C1 segment of cervical spinal cord (tissue), 14 donors: ENCODE measurements at regions not wholly inside any gene's neighbourhood (a gene's known extent, or its start where the extent isn't known, plus 50 kb on each side); places are given as distances from the start of the nearest gene placed in this dataset.

Source experiments
- DNase-seq, 14 donors: peaks; one replicate each; lab custom pipeline; 2025; lab: John Stamatoyannopoulos, UW

- DNase-seq = no peak
Observed at GRCh38 chr4:130591091-130591490, 1495.1 kb downstream of the C4orf33 start.

GRCh38 chr4:130600706-130601105, 1504.8 kb downstream of the C4orf33 start:
- DNase-seq = no peak

GRCh38 chr4:130603043-130603442, 1507.1 kb downstream of the C4orf33 start:
- no peak for DNase-seq

GRCh38 chr4:130608121-130608520, 1512.2 kb downstream of the C4orf33 start:
- DNase-seq = no peak

GRCh38 chr4:130628531-130628930, 1532.6 kb downstream of the C4orf33 start:
- DNase-seq = no peak

- DNase-seq = no peak
Observed at GRCh38 chr4:130632731-130633604, 1537.0 kb downstream of the C4orf33 start.

- no peak for DNase-seq
Observed at GRCh38 chr4:130636486-130636885, 1540.5 kb downstream of the C4orf33 start.

- DNase-seq = no peak
Observed at GRCh38 chr4:130640592-130640991, 1544.6 kb downstream of the C4orf33 start.

GRCh38 chr4:130646886-130647285, 1550.9 kb downstream of the C4orf33 start:
- DNase-seq = no peak

- no peak for DNase-seq
Observed at GRCh38 chr4:130648570-130648969, 1552.6 kb downstream of the C4orf33 start.

GRCh38 chr4:130653842-130654241, 1557.9 kb downstream of the C4orf33 start:
- no peak for DNase-seq

- DNase-seq = no peak
Observed at GRCh38 chr4:130659320-130659719, 1563.4 kb downstream of the C4orf33 start.

- no peak for DNase-seq
Observed at GRCh38 chr4:130668859-130669258, 1572.9 kb downstream of the C4orf33 start.

GRCh38 chr4:130675266-130675665, 1579.3 kb downstream of the C4orf33 start:
- no peak for DNase-seq

GRCh38 chr4:130689181-130689580, 1593.2 kb downstream of the C4orf33 start:
- no peak for DNase-seq

- DNase-seq = no peak
Observed at GRCh38 chr4:130698251-130698650, 1602.3 kb downstream of the C4orf33 start.

GRCh38 chr4:130699004-130699403, 1603.1 kb downstream of the C4orf33 start:
- no peak for DNase-seq

GRCh38 chr4:130703211-130703935, 1607.4 kb downstream of the C4orf33 start:
- DNase-seq = no peak

- no peak for DNase-seq
Observed at GRCh38 chr4:130705023-130705422, 1609.1 kb downstream of the C4orf33 start.

- no peak for DNase-seq
Observed at GRCh38 chr4:130712038-130712437, 1616.1 kb downstream of the C4orf33 start.

GRCh38 chr4:130714006-130714405, 1618.1 kb downstream of the C4orf33 start:
- DNase-seq = no peak

- DNase-seq = no peak
Observed at GRCh38 chr4:130722361-130722760, 1626.4 kb downstream of the C4orf33 start.
